H54 (cell line): ENCODE measurements at regions not wholly inside any gene's neighbourhood (a gene's known extent, or its start where the extent isn't known, plus 50 kb on each side); places are given as distances from the start of the nearest gene placed in this dataset.
"Not testable (repeated sequence)": the region's sequence is repeated elsewhere in the genome, so short reads cannot be mapped to it uniquely, and the experiment has no call there.

Experiments used
- DNase-seq: peaks from one replicate; pipeline ENCODE4 v3.0.0; 2011; ENCODE audit warnings: low spot score, mixed read lengths; ENCODE audit not compliant: insufficient read length
- FAIRE-seq: peaks from 3 replicates; lab custom pipeline; 2011; peaks lifted over from hg19 to GRCh38; lab: Jason Lieb, UNC
- POLR2A ChIP-seq: IDR thresholded peaks from 2 replicates; pipeline ENCODE4 v1.6.1; 2011; ENCODE audit warnings: low read depth, mild to moderate bottlenecking, low read length

GRCh38 chr3:180409883-180410282 lies 192.1 kb upstream of the TTC14 start:
- FAIRE-seq (peak; percentile 86), DNase-seq (no peak)
- TF ChIP-seq POLR2A, result no peak

DNA sequence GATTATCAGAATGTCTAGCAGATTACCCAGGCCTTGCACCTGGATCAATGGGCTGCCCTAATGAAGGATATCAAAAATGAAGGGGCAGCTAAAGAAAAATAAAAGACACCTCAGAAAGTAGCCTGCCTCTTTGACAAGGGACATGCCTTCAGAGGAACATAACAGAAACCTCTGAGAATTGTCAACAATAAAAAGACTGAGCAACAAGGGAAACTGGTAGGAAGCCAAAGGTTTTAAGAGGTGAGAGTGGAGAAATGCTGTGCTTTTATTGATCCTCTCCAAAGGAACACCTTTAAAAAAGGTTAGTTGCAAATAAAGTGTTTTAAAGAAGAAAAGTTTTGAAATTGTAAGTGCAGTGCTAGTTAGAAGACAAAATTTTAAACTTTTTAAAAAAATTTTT lies 187.8 kb upstream of the TTC14 start:
- no peak for TF ChIP-seq POLR2A
- FAIRE-seq, result peak; percentile 33
- DNase-seq, result no peak

DNA sequence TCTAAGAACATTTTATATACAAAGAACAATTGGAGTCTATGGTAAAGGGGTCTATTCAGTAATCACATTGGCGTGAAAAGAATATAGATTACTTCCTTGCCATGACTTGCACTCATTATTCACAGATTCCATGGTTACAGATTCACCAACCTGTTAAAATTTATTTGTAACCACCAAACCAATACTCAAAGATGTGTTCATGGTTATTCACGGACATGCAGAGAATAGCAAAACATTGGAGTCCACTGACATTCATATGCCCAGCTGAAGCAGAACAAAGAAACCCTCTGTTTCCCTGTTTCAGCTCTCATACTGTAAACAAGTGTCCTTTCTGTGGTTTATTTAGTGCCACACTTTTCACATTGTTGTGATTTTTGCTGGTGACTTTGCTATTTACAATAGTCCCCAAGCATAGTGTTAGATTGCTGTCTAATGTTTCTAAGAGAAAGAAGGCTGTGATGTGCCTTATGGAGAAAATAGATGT lies 185.8 kb upstream of the TTC14 start:
- FAIRE-seq, result peak; percentile 98
- no peak for TF ChIP-seq POLR2A
- no peak for DNase-seq

DNA sequence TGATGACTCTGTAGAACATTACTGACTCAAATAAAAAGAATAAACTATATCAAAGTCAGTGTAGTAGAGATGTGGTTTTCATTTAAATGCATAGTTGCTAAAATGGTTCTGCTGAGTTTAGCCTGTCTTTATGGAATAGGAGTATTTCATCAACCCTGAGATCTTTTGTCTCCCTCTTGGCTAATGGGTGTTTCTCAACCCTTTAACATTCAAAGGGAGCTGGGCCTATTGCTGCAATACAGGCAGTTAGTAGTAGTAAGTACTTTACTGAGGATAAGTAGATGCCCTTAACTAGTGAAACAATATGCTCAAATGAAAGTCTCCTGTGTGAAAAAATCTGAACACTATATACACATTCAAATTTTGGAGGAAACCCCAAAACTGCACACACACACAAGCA lies 184.7 kb upstream of the TTC14 start:
- FAIRE-seq (no peak), DNase-seq (no peak)
- no peak for TF ChIP-seq POLR2A

DNA sequence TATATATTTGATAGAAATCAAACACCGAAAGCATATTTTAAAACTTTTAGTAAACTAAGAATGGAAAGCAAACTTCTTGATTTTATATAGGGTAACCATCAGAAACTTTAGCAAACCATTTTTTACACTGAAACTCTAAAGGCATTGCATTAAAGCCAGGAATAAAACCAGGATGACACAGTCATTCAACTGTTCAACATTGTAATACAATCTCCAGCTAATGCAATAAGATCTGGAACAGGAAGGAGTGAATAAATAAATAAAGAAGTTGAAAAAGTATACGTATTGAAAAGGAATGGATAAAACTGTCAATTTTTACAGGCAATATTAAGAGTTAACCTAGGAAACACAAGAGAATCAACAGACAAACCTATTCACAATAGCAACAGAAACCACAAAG lies 181.9 kb upstream of the TTC14 start:
- FAIRE-seq, result peak; percentile 62
- TF ChIP-seq POLR2A, result no peak
- no peak for DNase-seq

DNA sequence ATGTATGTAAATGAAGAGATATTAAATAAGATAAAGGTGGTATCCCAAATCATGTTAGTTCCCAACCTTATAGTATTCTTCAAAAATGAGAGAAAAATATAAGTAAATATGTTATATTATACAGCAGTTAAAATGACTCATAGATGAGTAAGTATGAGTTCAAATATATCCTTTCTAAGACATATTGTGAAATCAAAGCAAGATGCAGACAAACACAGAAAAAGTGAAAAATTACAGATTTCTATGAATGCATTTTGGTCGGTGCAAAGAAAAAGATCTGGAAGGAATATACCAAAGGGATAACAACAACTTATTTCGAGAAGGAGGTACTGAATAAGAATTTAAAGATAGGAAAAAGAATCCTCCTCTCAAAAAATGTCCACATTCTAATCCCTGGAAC lies 181.2 kb upstream of the TTC14 start:
- FAIRE-seq, result peak; percentile 36
- no peak for DNase-seq
- no peak for TF ChIP-seq POLR2A

- peak; percentile 69 for FAIRE-seq
- no peak for DNase-seq
- no peak for TF ChIP-seq POLR2A
These were observed 180.7 kb upstream of the TTC14 start for GRCh38 chr3:180421221-180421620.

GRCh38 chr3:180421721-180422120 lies 180.2 kb upstream of the TTC14 start:
- DNase-seq (no peak), FAIRE-seq (no peak)
- TF ChIP-seq POLR2A, result no peak

- DNase-seq, result not testable (repeated sequence)
- FAIRE-seq, result peak; percentile 58
These were observed 177.7 kb upstream of the TTC14 start for GRCh38 chr3:180424305-180424704.

- peak; percentile 85 for FAIRE-seq
- no peak for TF ChIP-seq POLR2A
- no peak for DNase-seq
These were observed 171.1 kb upstream of the TTC14 start for GRCh38 chr3:180430896-180431295.

- TF ChIP-seq POLR2A, result no peak
- FAIRE-seq (peak; percentile 98), DNase-seq (peak; percentile 27)
These were observed 168.8 kb upstream of the TTC14 start for GRCh38 chr3:180433152-180433551.

DNA sequence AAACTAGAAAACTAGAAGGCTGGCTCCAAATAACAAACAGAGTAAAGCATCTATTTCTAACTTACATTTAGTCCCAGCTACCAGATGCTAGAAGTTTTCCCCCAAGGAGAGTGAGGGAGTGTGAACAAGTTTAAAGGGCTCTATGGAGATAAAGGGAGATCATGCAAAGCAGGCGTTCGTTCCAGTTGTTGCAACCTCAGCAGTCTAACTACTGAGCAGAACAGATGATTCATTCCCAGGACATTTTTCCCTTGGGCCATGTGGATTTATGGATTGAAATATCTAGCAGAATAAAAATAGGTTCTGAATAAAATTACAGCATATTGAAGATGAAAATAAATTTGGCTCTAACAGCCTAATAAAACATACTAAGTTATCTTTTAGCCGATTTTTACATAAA lies 154.8 kb upstream of the TTC14 start:
- TF ChIP-seq POLR2A, result no peak
- FAIRE-seq, result peak; percentile 45
- DNase-seq, result no peak

DNA sequence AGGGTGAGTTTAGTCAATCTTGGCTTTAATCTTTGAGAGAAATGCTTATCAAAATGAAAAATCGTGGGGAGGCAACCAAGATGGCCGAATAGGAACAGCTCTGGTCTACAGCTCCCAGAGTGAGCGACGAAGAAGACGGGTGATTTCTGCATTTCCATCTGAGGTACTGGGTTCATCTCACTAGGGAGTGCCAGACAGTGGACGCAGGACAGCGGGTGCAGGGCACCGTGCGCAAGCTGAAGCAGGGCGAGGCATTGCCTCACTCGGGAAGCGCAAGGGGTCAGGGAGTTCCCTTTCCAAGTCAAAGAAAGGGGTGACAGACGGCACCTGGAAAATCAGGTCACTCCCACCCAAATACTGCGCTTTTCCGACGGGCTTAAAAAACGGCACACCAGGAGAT lies 153.6 kb upstream of the TTC14 start:
- DNase-seq, FAIRE-seq: not testable (repeated sequence)

DNA sequence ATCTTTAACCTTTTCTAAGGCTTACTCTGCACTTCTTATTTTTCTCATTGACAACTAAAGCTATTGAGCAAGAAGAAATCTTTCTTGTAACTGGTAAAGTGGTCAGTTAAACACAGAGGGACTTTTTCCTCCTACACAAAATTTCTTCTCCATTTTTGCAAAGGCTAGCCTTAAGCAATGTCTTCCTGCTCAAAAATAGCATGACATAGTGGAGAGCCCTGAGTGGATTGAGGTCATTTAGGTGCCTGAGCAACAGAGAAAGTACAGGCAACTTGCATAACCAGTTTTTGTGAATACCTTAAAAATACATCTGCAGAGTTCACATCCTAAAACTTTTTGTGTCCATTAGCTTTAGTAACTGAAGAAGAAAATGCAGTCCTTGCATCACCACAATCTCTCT lies 144.7 kb upstream of the TTC14 start:
- TF ChIP-seq POLR2A, result no peak
- peak; percentile 45 for FAIRE-seq
- DNase-seq, result no peak

GRCh38 chr3:180466401-180467011 lies 135.5 kb upstream of the TTC14 start:
- no peak for TF ChIP-seq POLR2A
- FAIRE-seq (peak; percentile 82), DNase-seq (no peak)
